Ovary (tissue), 1 donor: ENCODE measurements at regions not wholly inside any gene's neighbourhood (a gene's known extent, or its start where the extent isn't known, plus 50 kb on each side); places are given as distances from the start of the nearest gene placed in this dataset.

ENCODE experiments used
- EP300 ChIP-seq: sonication (generic); formaldehyde crosslinking; IDR thresholded peaks from one replicate; pipeline ENCODE4 v1.6.1; 2017; ENCODE audit warnings: antibody characterized with exemption
- POLR2A ChIP-seq: fragments of 450-650 bp; IDR thresholded peaks from one replicate; pipeline ENCODE4 v1.6.1; 2017; ENCODE audit warnings: antibody characterized with exemption, mild to moderate bottlenecking, moderate library complexity

GRCh38 chr5:40409601-40410000 lies 270.1 kb upstream of the PTGER4 start:
- TF ChIP-seq POLR2A: no peak
- no peak for TF ChIP-seq EP300
